ENCODE measurements at regions not wholly inside any gene's neighbourhood (a gene's known extent, or its start where the extent isn't known, plus 50 kb on each side); places are given as distances from the start of the nearest gene placed in this dataset.

DNA sequence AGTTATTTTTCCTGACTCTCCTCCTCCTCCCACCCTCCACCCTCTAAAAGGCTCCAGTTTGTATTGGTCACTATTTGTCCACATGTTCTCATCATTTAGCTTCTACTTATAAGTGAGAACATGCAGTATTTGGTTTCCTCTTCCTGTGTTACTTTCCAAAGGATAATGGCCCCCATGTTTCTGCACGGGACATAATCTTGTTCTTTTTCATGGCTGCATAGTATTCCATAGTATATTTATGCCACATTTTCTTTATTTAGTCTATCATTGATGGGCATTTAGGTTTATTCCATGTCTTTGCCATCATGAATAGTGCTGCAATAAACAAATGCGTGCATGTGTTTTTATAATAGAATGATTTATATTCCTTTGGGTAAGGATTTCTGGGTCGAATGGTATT, 167.3 kb upstream of the GRID2 start:
- TF ChIP-seq, protein P1, sequence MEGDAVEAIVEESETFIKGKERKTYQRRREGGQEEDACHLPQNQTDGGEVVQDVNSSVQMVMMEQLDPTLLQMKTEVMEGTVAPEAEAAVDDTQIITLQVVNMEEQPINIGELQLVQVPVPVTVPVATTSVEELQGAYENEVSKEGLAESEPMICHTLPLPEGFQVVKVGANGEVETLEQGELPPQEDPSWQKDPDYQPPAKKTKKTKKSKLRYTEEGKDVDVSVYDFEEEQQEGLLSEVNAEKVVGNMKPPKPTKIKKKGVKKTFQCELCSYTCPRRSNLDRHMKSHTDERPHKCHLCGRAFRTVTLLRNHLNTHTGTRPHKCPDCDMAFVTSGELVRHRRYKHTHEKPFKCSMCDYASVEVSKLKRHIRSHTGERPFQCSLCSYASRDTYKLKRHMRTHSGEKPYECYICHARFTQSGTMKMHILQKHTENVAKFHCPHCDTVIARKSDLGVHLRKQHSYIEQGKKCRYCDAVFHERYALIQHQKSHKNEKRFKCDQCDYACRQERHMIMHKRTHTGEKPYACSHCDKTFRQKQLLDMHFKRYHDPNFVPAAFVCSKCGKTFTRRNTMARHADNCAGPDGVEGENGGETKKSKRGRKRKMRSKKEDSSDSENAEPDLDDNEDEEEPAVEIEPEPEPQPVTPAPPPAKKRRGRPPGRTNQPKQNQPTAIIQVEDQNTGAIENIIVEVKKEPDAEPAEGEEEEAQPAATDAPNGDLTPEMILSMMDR (conservative IDR thresholded peaks at IDR 0.05), result no peak
- TF ChIP-seq ZFX (IDR thresholded peaks at IDR 0.05), result no peak
